Right renal pelvis (tissue), 4 donors: ENCODE measurements at regions not wholly inside any gene's neighbourhood (a gene's known extent, or its start where the extent isn't known, plus 50 kb on each side); places are given as distances from the start of the nearest gene placed in this dataset.

Experiments
- DNase-seq, 4 donors: peaks; one replicate each; pipeline ENCODE4 v3.0.0-alpha.2; 2013; ENCODE audit warnings: low read depth in 4 of 4, low spot score in 3 of 4, missing footprints in 1 of 4

GRCh38 chr1:87938631-87939030, 610.0 kb downstream of the LMO4 start:
- no peak for DNase-seq

- DNase-seq, result no peak
These were observed 610.8 kb downstream of the LMO4 start for GRCh38 chr1:87939444-87939843.

- no peak for DNase-seq
These were observed 611.7 kb downstream of the LMO4 start for GRCh38 chr1:87940421-87940820.

- DNase-seq, result peak; percentile 23 to 44 (median 30)
These were observed 612.8 kb downstream of the LMO4 start for GRCh38 chr1:87941337-87941946.

- no peak for DNase-seq
These were observed 613.5 kb downstream of the LMO4 start for GRCh38 chr1:87942165-87942564.

GRCh38 chr1:87949711-87950110, 621.0 kb downstream of the LMO4 start:
- DNase-seq, result no peak

- no peak for DNase-seq
These were observed 621.7 kb downstream of the LMO4 start for GRCh38 chr1:87950369-87950768.

- DNase-seq, result no peak
These were observed 622.7 kb downstream of the LMO4 start for GRCh38 chr1:87951409-87951808.

GRCh38 chr1:87951852-87952251, 623.2 kb downstream of the LMO4 start:
- DNase-seq, result no peak

- DNase-seq, result no peak
These were observed 624.4 kb downstream of the LMO4 start for GRCh38 chr1:87953121-87953520.

GRCh38 chr1:87953732-87954344, 625.2 kb downstream of the LMO4 start:
- DNase-seq, result peak in 2 of 4 donors; percentile 46 to 56

- no peak for DNase-seq
These were observed 626.4 kb downstream of the LMO4 start for GRCh38 chr1:87955038-87955437.

GRCh38 chr1:87956072-87956471, 627.4 kb downstream of the LMO4 start:
- no peak for DNase-seq

- DNase-seq, result no peak
These were observed 628.1 kb downstream of the LMO4 start for GRCh38 chr1:87956750-87957149.

GRCh38 chr1:87957331-87957730, 628.7 kb downstream of the LMO4 start:
- no peak for DNase-seq

- no peak for DNase-seq
These were observed 629.5 kb downstream of the LMO4 start for GRCh38 chr1:87958201-87958600.

- no peak for DNase-seq
These were observed 630.0 kb downstream of the LMO4 start for GRCh38 chr1:87958716-87959115.

- no peak for DNase-seq
These were observed 630.6 kb downstream of the LMO4 start for GRCh38 chr1:87959236-87959635.

GRCh38 chr1:87961992-87962391, 633.3 kb downstream of the LMO4 start:
- no peak for DNase-seq

- no peak for DNase-seq
These were observed 634.9 kb downstream of the LMO4 start for GRCh38 chr1:87963556-87963955.

- no peak for DNase-seq
These were observed 636.5 kb downstream of the LMO4 start for GRCh38 chr1:87965193-87965592.

GRCh38 chr1:87968197-87968955, 639.7 kb downstream of the LMO4 start:
- DNase-seq, result peak in 3 of 4 donors; percentile 32 to 54 (median 33)
